ENCODE measurements at regions not wholly inside any gene's neighbourhood (a gene's known extent, or its start where the extent isn't known, plus 50 kb on each side); places are given as distances from the start of the nearest gene placed in this dataset.

- H3K4me3 Mint-ChIP-seq = no peak overlapping the region
- TF ChIP-seq CTCF (conservative IDR thresholded peaks at IDR 0.05) = no peak
- H3K4me1 Mint-ChIP-seq (ENCODE audit: unreplicated experiment) = no peaks in the 10 kb centered on the region
- no peak for DNase-seq (ENCODE audit: extremely low spot score, unreplicated experiment)
- peaks cover 3% of the 10 kb centered on the region for H3K27me3 Mint-ChIP-seq
- no peaks in the 10 kb centered on the region for H3K36me3 Mint-ChIP-seq
- H3K9me3 Mint-ChIP-seq = no peaks in the 10 kb centered on the region
- no peak overlapping the region for H3K27ac Mint-ChIP-seq
Measured at GRCh38 chr1:69271587-69272125, 296.1 kb upstream of the LRRC7 start.

GRCh38 chr1:69272684-69273083 is 295.0 kb upstream of the LRRC7 start:
- H3K9me3 Mint-ChIP-seq = no peaks in the 10 kb centered on the region
- H3K36me3 Mint-ChIP-seq = no peaks in the 10 kb centered on the region
- no peak for DNase-seq (ENCODE audit: extremely low spot score, unreplicated experiment)
- H3K27ac Mint-ChIP-seq = no peak overlapping the region
- H3K27me3 Mint-ChIP-seq = peaks cover 3% of the 10 kb centered on the region
- H3K4me1 Mint-ChIP-seq (ENCODE audit: unreplicated experiment) = no peaks in the 10 kb centered on the region
- TF ChIP-seq CTCF (conservative IDR thresholded peaks at IDR 0.05) = no peak
- H3K4me3 Mint-ChIP-seq = no peak overlapping the region

GRCh38 chr1:69278923-69279322 is 288.8 kb upstream of the LRRC7 start:
- no peaks in the 10 kb centered on the region for H3K9me3 Mint-ChIP-seq
- peaks cover 3% of the 10 kb centered on the region for H3K4me1 Mint-ChIP-seq (ENCODE audit: unreplicated experiment)
- peaks cover 7% of the 10 kb centered on the region for H3K27me3 Mint-ChIP-seq
- H3K27ac Mint-ChIP-seq = no peak overlapping the region
- no peak overlapping the region for H3K4me3 Mint-ChIP-seq
- DNase-seq (ENCODE audit: extremely low spot score, unreplicated experiment) = no peak
- TF ChIP-seq CTCF (conservative IDR thresholded peaks at IDR 0.05) = no peak
- no peaks in the 10 kb centered on the region for H3K36me3 Mint-ChIP-seq

GRCh38 chr1:69283516-69283915 is 284.2 kb upstream of the LRRC7 start:
- DNase-seq (ENCODE audit: extremely low spot score, unreplicated experiment) = no peak
- no peak overlapping the region for H3K27ac Mint-ChIP-seq
- H3K4me3 Mint-ChIP-seq = no peak overlapping the region
- peaks cover 11% of the 10 kb centered on the region for H3K27me3 Mint-ChIP-seq
- no peaks in the 10 kb centered on the region for H3K36me3 Mint-ChIP-seq
- peaks cover 4% of the 10 kb centered on the region for H3K4me1 Mint-ChIP-seq (ENCODE audit: unreplicated experiment)
- no peaks in the 10 kb centered on the region for H3K9me3 Mint-ChIP-seq
- TF ChIP-seq CTCF (conservative IDR thresholded peaks at IDR 0.05) = no peak

DNA sequence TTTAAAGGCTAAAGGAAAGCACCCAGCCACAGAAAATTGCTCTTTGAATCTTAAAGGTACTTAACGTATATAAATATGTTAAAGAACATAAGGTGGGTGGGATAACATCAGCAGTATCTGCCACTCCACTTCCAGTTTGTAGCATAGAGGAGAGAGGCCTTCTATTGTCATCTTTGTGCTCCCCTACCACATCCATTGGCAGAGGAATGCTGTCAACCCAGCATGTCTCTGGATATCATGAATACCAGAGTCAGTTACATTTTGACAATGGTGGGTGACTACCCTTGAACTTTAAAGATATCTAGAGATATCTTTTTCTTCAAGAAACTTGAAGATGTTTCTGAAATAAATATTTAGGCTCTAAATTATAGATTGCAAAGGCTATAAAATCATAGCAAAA is 283.2 kb upstream of the LRRC7 start:
- H3K27me3 Mint-ChIP-seq = peaks cover 11% of the 10 kb centered on the region
- no peak for TF ChIP-seq CTCF (conservative IDR thresholded peaks at IDR 0.05)
- DNase-seq (ENCODE audit: extremely low spot score, unreplicated experiment) = no peak
- no peaks in the 10 kb centered on the region for H3K36me3 Mint-ChIP-seq
- no peak overlapping the region for H3K27ac Mint-ChIP-seq
- no peaks in the 10 kb centered on the region for H3K9me3 Mint-ChIP-seq
- no peak overlapping the region for H3K4me3 Mint-ChIP-seq
- peaks cover 4% of the 10 kb centered on the region for H3K4me1 Mint-ChIP-seq (ENCODE audit: unreplicated experiment)

DNA sequence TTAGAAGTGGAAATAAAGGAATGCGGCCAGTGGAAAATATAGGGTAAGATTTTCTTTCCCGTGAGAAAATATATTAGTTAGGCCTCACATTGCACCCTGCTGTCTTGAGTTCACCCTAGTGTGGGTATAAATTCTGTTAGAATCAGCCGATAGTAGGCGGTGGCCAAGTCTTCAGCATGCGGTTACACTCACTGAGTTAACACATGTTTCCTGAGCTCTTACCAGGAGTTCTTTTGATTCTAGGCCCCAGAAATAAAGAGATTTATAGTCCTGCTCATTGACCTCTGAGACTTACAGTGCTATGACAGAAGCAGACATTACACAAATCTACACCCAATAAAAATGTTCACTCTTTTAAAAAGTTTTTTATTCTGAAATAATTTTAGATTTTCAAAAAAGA is 279.3 kb upstream of the LRRC7 start:
- no peak for TF ChIP-seq CTCF (conservative IDR thresholded peaks at IDR 0.05)
- H3K4me3 Mint-ChIP-seq = no peak overlapping the region
- no peaks in the 10 kb centered on the region for H3K36me3 Mint-ChIP-seq
- no peaks in the 10 kb centered on the region for H3K9me3 Mint-ChIP-seq
- H3K27me3 Mint-ChIP-seq = peaks cover 7% of the 10 kb centered on the region
- H3K27ac Mint-ChIP-seq = no peak overlapping the region
- peaks cover 4% of the 10 kb centered on the region for H3K4me1 Mint-ChIP-seq (ENCODE audit: unreplicated experiment)
- DNase-seq (ENCODE audit: extremely low spot score, unreplicated experiment) = no peak
